Progenitor cell of endocrine pancreas (in vitro differentiated cells): ENCODE measurements at regions not wholly inside any gene's neighbourhood (a gene's known extent, or its start where the extent isn't known, plus 50 kb on each side); places are given as distances from the start of the nearest gene placed in this dataset.

Source experiments
- DNase-seq: peaks from one replicate; pipeline ENCODE4 v3.0.0; 2021; ENCODE audit warnings: low spot score; ENCODE audit not compliant: unreplicated experiment
- H3K27ac Mint-ChIP-seq: 2 replicates; pipeline ENCODE4 v1.8.0; 2021; ENCODE audit warnings: mild to moderate bottlenecking, moderate library complexity, mixed read lengths
- H3K27me3 Mint-ChIP-seq: 2 replicates; pipeline ENCODE4 v1.8.0; 2021; ENCODE audit warnings: mixed read lengths
- H3K36me3 Mint-ChIP-seq: 2 replicates; pipeline ENCODE4 v1.8.0; 2022; ENCODE audit warnings: mixed read lengths; ENCODE audit not compliant: insufficient read depth
- H3K4me1 Mint-ChIP-seq: 2 replicates; pipeline ENCODE4 v1.8.0; 2021; ENCODE audit warnings: low read depth, mixed read lengths
- H3K4me3 Mint-ChIP-seq: 2 replicates; pipeline ENCODE4 v1.8.0; 2021; ENCODE audit warnings: low read depth, mild to moderate bottlenecking, moderate library complexity, mixed read lengths
- H3K9me3 Mint-ChIP-seq: 2 replicates; pipeline ENCODE4 v1.8.0; 2021; ENCODE audit warnings: low read depth, mixed read lengths
- CTCF ChIP-seq: fragments of 200-600 bp; sonication (generic); IDR thresholded peaks from one replicate; pipeline ENCODE4 v1.5.0; 2021; ENCODE audit warnings: antibody characterized with exemption, mild to moderate bottlenecking; ENCODE audit not compliant: unreplicated experiment

- Mint-ChIP-seq H3K4me1 (peaks cover 16% of the 10 kb centered on the region), H3K4me3 (no peak overlapping the region), H3K36me3 (no peaks in the 10 kb centered on the region), H3K27ac (no peak overlapping the region), H3K9me3 (no peaks in the 10 kb centered on the region), H3K27me3 (no peaks in the 10 kb centered on the region)
- no peak for DNase-seq
- no peak for TF ChIP-seq CTCF
Observed at GRCh38 chr20:62532921-62533320, 57.1 kb upstream of the GATA5 start.

- Mint-ChIP-seq H3K4me1 (peaks cover 16% of the 10 kb centered on the region), H3K4me3 (no peak overlapping the region), H3K27me3 (no peaks in the 10 kb centered on the region), H3K27ac (no peak overlapping the region), H3K36me3 (no peaks in the 10 kb centered on the region), H3K9me3 (no peaks in the 10 kb centered on the region)
- TF ChIP-seq CTCF: no peak
- no peak for DNase-seq
Observed at GRCh38 chr20:62533591-62534495, 58.0 kb upstream of the GATA5 start.

GRCh38 chr20:62534526-62535221 is 58.9 kb upstream of the GATA5 start:
- H3K9me3 Mint-ChIP-seq: no peaks in the 10 kb centered on the region
- DNase-seq: no peak
- no peak for TF ChIP-seq CTCF
- no peaks in the 10 kb centered on the region for H3K27me3 Mint-ChIP-seq
- H3K4me3 Mint-ChIP-seq: no peak overlapping the region
- peaks cover 12% of the 10 kb centered on the region for H3K4me1 Mint-ChIP-seq
- H3K27ac Mint-ChIP-seq: no peak overlapping the region
- no peaks in the 10 kb centered on the region for H3K36me3 Mint-ChIP-seq

- Mint-ChIP-seq H3K36me3 (no peaks in the 10 kb centered on the region), H3K4me3 (no peak overlapping the region), H3K27me3 (no peaks in the 10 kb centered on the region), H3K27ac (no peak overlapping the region), H3K4me1 (peaks cover 8% of the 10 kb centered on the region), H3K9me3 (no peaks in the 10 kb centered on the region)
- DNase-seq: no peak
- no peak for TF ChIP-seq CTCF
Observed at GRCh38 chr20:62535282-62535811, 59.6 kb upstream of the GATA5 start.

- Mint-ChIP-seq H3K27me3 (no peaks in the 10 kb centered on the region), H3K4me1 (peaks cover 3% of the 10 kb centered on the region), H3K36me3 (no peaks in the 10 kb centered on the region), H3K27ac (no peak overlapping the region), H3K9me3 (no peaks in the 10 kb centered on the region), H3K4me3 (no peak overlapping the region)
- DNase-seq: no peak
- TF ChIP-seq CTCF: no peak
Observed at GRCh38 chr20:62535964-62536363, 60.2 kb upstream of the GATA5 start.
